GM19463 (cell line): ENCODE measurements at regions not wholly inside any gene's neighbourhood (a gene's known extent, or its start where the extent isn't known, plus 50 kb on each side); places are given as distances from the start of the nearest gene placed in this dataset.

Experiments
- ATAC-seq: cut with Tn5 transposase; IDR thresholded peaks from one replicate; pipeline ENCODE4 v1.9.1; 2021; ENCODE audit warnings: mild to moderate bottlenecking, moderate library complexity; ENCODE audit not compliant: unreplicated experiment

- no peak for ATAC-seq
Measured at GRCh38 chr13:31675440-31675953, 63.8 kb upstream of the RXFP2 start.

- no peak for ATAC-seq
Measured at GRCh38 chr13:31681133-31681532, 58.2 kb upstream of the RXFP2 start.

GRCh38 chr13:31684466-31684865 lies 54.9 kb upstream of the RXFP2 start:
- ATAC-seq, result no peak

- no peak for ATAC-seq
Measured at GRCh38 chr13:31686670-31687425, 52.5 kb upstream of the RXFP2 start.
